Esophagus muscularis mucosa (tissue), 4 donors: ENCODE measurements at regions not wholly inside any gene's neighbourhood (a gene's known extent, or its start where the extent isn't known, plus 50 kb on each side); places are given as distances from the start of the nearest gene placed in this dataset.

ENCODE experiments used
- EP300 ChIP-seq: sonication (generic); formaldehyde crosslinking; IDR thresholded peaks from one replicate; pipeline ENCODE4 v1.6.1; 2017; ENCODE audit warnings: antibody characterized with exemption
- POLR2AphosphoS5 ChIP-seq, 2 donors: sonication (generic); formaldehyde crosslinking; IDR thresholded peaks; one replicate each; pipeline ENCODE4 v1.6.1; 2017; ENCODE audit warnings: antibody characterized with exemption in 2 of 2
- TF ChIP-seq, protein P1 (sequence below), 3 experiments: fragments of 200-600 bp in 2 of 3; fragments of 450-650 bp in 1 of 3; sonication (generic) in 2 of 3; IDR thresholded peaks; one replicate each; pipeline ENCODE4 v1.5.1; 2017 to 2019; ENCODE audit warnings: antibody characterized with exemption in 3 of 3, mild to moderate bottlenecking in 2 of 3, moderate library complexity in 1 of 3

DNA sequence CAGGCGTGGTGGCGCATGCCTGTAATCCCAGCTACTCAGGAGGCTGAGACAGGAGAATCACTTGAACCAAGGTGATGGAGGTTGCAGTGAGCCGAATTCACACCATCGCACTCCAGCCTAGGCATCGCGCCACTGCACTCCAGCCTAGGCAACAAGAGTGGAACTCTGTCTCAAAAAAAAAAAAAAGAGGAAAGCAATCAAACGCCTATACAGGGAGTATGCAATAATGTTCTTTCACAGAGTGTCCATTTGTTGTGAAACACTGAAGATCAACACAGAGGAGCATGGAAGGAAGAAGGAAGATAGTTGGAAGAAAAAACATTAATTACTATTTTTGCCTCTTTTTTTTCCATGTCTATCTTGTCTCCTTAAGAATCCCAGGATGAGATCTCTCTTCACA lies 113.4 kb downstream of the FBXO8 start:
- TF ChIP-seq, protein P1, sequence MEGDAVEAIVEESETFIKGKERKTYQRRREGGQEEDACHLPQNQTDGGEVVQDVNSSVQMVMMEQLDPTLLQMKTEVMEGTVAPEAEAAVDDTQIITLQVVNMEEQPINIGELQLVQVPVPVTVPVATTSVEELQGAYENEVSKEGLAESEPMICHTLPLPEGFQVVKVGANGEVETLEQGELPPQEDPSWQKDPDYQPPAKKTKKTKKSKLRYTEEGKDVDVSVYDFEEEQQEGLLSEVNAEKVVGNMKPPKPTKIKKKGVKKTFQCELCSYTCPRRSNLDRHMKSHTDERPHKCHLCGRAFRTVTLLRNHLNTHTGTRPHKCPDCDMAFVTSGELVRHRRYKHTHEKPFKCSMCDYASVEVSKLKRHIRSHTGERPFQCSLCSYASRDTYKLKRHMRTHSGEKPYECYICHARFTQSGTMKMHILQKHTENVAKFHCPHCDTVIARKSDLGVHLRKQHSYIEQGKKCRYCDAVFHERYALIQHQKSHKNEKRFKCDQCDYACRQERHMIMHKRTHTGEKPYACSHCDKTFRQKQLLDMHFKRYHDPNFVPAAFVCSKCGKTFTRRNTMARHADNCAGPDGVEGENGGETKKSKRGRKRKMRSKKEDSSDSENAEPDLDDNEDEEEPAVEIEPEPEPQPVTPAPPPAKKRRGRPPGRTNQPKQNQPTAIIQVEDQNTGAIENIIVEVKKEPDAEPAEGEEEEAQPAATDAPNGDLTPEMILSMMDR (IDR thresholded peaks at IDR 0.05), result no peak
- TF ChIP-seq POLR2AphosphoS5 (IDR thresholded peaks at IDR 0.05) (no peak), EP300 (no peak)
